SK-N-SH (cell line): ENCODE measurements at regions not wholly inside any gene's neighbourhood (a gene's known extent, or its start where the extent isn't known, plus 50 kb on each side); places are given as distances from the start of the nearest gene placed in this dataset.

Experiments
- CTCF ChIA-PET: fragments of 300-600, 350-600 bp; formaldehyde crosslinking; extraction: SDS; loops from one replicate; lab custom pipeline; 2021; lab: Yijun Ruan, JAX
- POLR2A ChIA-PET: fragments of 350-600 bp; sonication (Branson Sonifier 250); formaldehyde crosslinking; extraction: SDS; loops from one replicate; lab custom pipeline; 2020; ENCODE audit warnings: antibody characterized with exemption, inconsistent platforms; lab: Yijun Ruan, JAX
- DNase-seq: peaks from one replicate; pipeline ENCODE4 v3.0.0; 2012
- H2AFZ ChIP-seq: fragments of 200-600 bp; sonication (generic); 2 replicates; pipeline ENCODE4 v1.8.1; 2016; ENCODE audit warnings: antibody characterized with exemption, mild to moderate bottlenecking, low read depth
- H3F3A ChIP-seq: fragments of 200-600 bp; sonication (generic); replicated peaks from 2 replicates; pipeline ENCODE3; 2016; ENCODE audit warnings: antibody characterized with exemption, mild to moderate bottlenecking; ENCODE audit not compliant: insufficient read depth
- H3K27ac ChIP-seq, 2 experiments: fragments of 200-500 bp in 1 of 2; fragments of 200-600 bp in 1 of 2; sonication (Bioruptor generic) in 1 of 2; sonication (generic), shearing (Covaris generic) in 1 of 2; 2 replicates each; pipeline versions ENCODE4 v1.5.1 to v1.6.1; 2014 to 2016; ENCODE audit warnings: low read depth in 2 of 2, inconsistent platforms in 1 of 2, low read length in 1 of 2, mild to moderate bottlenecking in 1 of 2, mixed read lengths in 1 of 2
- H3K27me3 ChIP-seq: fragments of 200-600 bp; sonication (generic), shearing (Covaris generic); 2 replicates; pipeline ENCODE4 v1.6.1; 2016; ENCODE audit warnings: mixed run types; ENCODE audit not compliant: insufficient read depth
- H3K36me3 ChIP-seq, 2 experiments: fragments of 200-500 bp in 1 of 2; fragments of 200-600 bp in 1 of 2; sonication (Bioruptor generic) in 1 of 2; sonication (generic) in 1 of 2; replicated peaks in 1 of 2; 2 replicates each; pipeline versions ENCODE3 to v1.5.1; 2014 to 2016; ENCODE audit warnings: low read length in 1 of 2, mild to moderate bottlenecking in 1 of 2; ENCODE audit not compliant: insufficient read depth in 2 of 2, control insufficient read depth in 1 of 2
- H3K4me1 ChIP-seq, 2 experiments: fragments of 200-500 bp in 1 of 2; fragments of 200-600 bp in 1 of 2; sonication (Bioruptor generic) in 1 of 2; sonication (generic), shearing (Covaris generic) in 1 of 2; 2 replicates each; pipeline versions ENCODE4 v1.5.1 to v1.6.1; 2014 to 2016; ENCODE audit warnings: low read depth in 1 of 2, low read length in 1 of 2, mixed run types in 1 of 2; ENCODE audit not compliant: insufficient read depth in 2 of 2, control insufficient read depth in 1 of 2
- H3K4me2 ChIP-seq: fragments of 200-600 bp; sonication (generic), shearing (Covaris generic); 2 replicates; pipeline ENCODE4 v1.6.1; 2017; ENCODE audit warnings: mixed run types
- H3K4me3 ChIP-seq, 2 experiments: fragments of 200-500 bp in 1 of 2; fragments of 200-600 bp in 1 of 2; sonication (Bioruptor generic) in 1 of 2; sonication (generic), shearing (Covaris generic) in 1 of 2; 2 replicates each; pipeline versions ENCODE4 v1.5.1 to v1.8.1; 2014 to 2016; ENCODE audit warnings: low read depth in 2 of 2, inconsistent platforms in 1 of 2, low read length in 1 of 2, mild to moderate bottlenecking in 1 of 2, mixed read lengths in 1 of 2, moderate library complexity in 1 of 2
- H3K79me2 ChIP-seq: fragments of 200-600 bp; sonication (generic); 2 replicates; pipeline ENCODE4 v1.8.1; 2017; ENCODE audit warnings: mild to moderate bottlenecking; ENCODE audit not compliant: insufficient read depth
- H3K9ac ChIP-seq: fragments of 200-600 bp; sonication (generic); 2 replicates; pipeline ENCODE4 v1.6.1; 2017; ENCODE audit warnings: mixed run types
- H3K9me2 ChIP-seq: fragments of 200-600 bp; sonication (generic); 2 replicates; pipeline ENCODE4 v1.6.1; 2017; ENCODE audit warnings: mixed run types
- H3K9me3 ChIP-seq: fragments of 200-600 bp; sonication (generic); 2 replicates; pipeline ENCODE4 v1.6.1; 2017; ENCODE audit warnings: mixed run types, mild to moderate bottlenecking, moderate library complexity
- H4K20me1 ChIP-seq: fragments of 200-600 bp; sonication (generic); 2 replicates; pipeline ENCODE4 v1.6.1; 2017; ENCODE audit warnings: mild to moderate bottlenecking, mixed run types; ENCODE audit not compliant: insufficient read depth
- CTCF ChIP-seq: fragments of 200-600 bp; sonication (generic); IDR thresholded peaks from 2 replicates; pipeline ENCODE4 v1.6.1; 2017; ENCODE audit warnings: antibody characterized with exemption, mild to moderate bottlenecking, moderate library complexity
- ELF1 ChIP-seq: IDR thresholded peaks from 2 replicates; pipeline ENCODE4 v1.4.0; 2012
- EP300 ChIP-seq, 2 experiments: IDR thresholded peaks; 2 replicates each; pipeline versions ENCODE4 v1.4.0 to v1.6.1; 2012; ENCODE audit warnings: borderline replicate concordance in 1 of 2, low read depth in 1 of 2, low read length in 1 of 2
- EZH2phosphoT487 ChIP-seq: fragments of 200-600 bp; sonication (generic); IDR thresholded peaks from 2 replicates; pipeline ENCODE4 v1.6.1; 2017; ENCODE audit warnings: low read depth, mixed run types, mild to moderate bottlenecking, antibody characterized with exemption, moderate library complexity, borderline replicate concordance
- FOXJ3 ChIP-seq: sonication (generic); formaldehyde crosslinking; IDR thresholded peaks from 2 replicates; pipeline ENCODE4 v1.5.1; 2020; ENCODE audit warnings: mild to moderate bottlenecking, missing genetic modification reagents
- GABPA ChIP-seq: IDR thresholded peaks from 2 replicates; pipeline ENCODE4 v1.4.0; 2012; ENCODE audit warnings: low read depth, mild to moderate bottlenecking
- IRF3 ChIP-seq: fragments of 150-350 bp; IDR thresholded peaks from 2 replicates; pipeline ENCODE4 v1.6.1; 2016; ENCODE audit warnings: mild to moderate bottlenecking, low read depth, low read length
- MAX ChIP-seq: IDR thresholded peaks from 2 replicates; pipeline ENCODE4 v1.4.0; 2012; ENCODE audit warnings: low read depth
- NRF1 ChIP-seq: IDR thresholded peaks from 2 replicates; pipeline ENCODE4 v1.6.1; 2012; ENCODE audit warnings: low read depth, mild to moderate bottlenecking, low read length
- POLR2AphosphoS5 ChIP-seq: IDR thresholded peaks from 2 replicates; pipeline ENCODE4 v1.6.1; 2012; ENCODE audit warnings: low read depth, low read length
- RAD21 ChIP-seq: IDR thresholded peaks from 2 replicates; pipeline ENCODE4 v1.6.1; 2012; ENCODE audit warnings: mild to moderate bottlenecking, low read length
- RCOR1 ChIP-seq: fragments of 150-350 bp; IDR thresholded peaks from 2 replicates; pipeline ENCODE4 v1.6.1; 2017; ENCODE audit warnings: antibody characterized with exemption, low read length
- RXRA ChIP-seq: IDR thresholded peaks from 2 replicates; pipeline ENCODE4 v1.4.0; 2012; ENCODE audit warnings: low read depth, mild to moderate bottlenecking, borderline replicate concordance
- SIN3A ChIP-seq: IDR thresholded peaks from 2 replicates; pipeline ENCODE4 v1.6.1; 2012; ENCODE audit warnings: low read depth, mild to moderate bottlenecking, low read length, moderate library complexity, borderline replicate concordance
- SMC3 ChIP-seq: IDR thresholded peaks from 2 replicates; pipeline ENCODE4 v1.6.1; 2012; ENCODE audit warnings: low read depth, low read length, improper control_type of control experiment
- TEAD4 ChIP-seq: IDR thresholded peaks from 2 replicates; pipeline ENCODE4 v1.4.0; 2012; ENCODE audit warnings: mild to moderate bottlenecking, borderline replicate concordance; ENCODE audit not compliant: insufficient read depth
- USF1 ChIP-seq: IDR thresholded peaks from 2 replicates; pipeline ENCODE4 v1.4.0; 2012; ENCODE audit warnings: low read depth, borderline replicate concordance
- USF2 ChIP-seq: fragments of 150-350 bp; IDR thresholded peaks from 2 replicates; pipeline ENCODE4 v1.6.1; 2017; ENCODE audit warnings: antibody characterized with exemption, low read length, low read depth, borderline replicate concordance
- YY1 ChIP-seq: IDR thresholded peaks from 2 replicates; pipeline ENCODE4 v1.4.0; 2012; ENCODE audit warnings: low read depth, mild to moderate bottlenecking
- WGBS: methylation state at CpG from one replicate; pipeline ENCODE4 v1.1.6; 2017; ENCODE audit warnings: low lambda C conversion rate; 5-methylcytosine and 5-hydroxymethylcytosine counted together
- TF ChIP-seq, protein P1 (sequence below): IDR thresholded peaks from 2 replicates; pipeline ENCODE4; 2012
- TF ChIP-seq, protein P2 (sequence below): IDR thresholded peaks from 2 replicates; pipeline ENCODE4 v1.4.0; 2012; ENCODE audit warnings: low read depth, borderline replicate concordance

- TF ChIP-seq USF1 (no peak), SMC3 (no peak), RCOR1 (no peak), EZH2phosphoT487 (no peak), NRF1 (no peak)
- TF ChIP-seq, all 33 proteins: peak for 0
Measured at GRCh38 chr1:82215853-82216175, 415.1 kb downstream of the ADGRL2 start (continued).

- Histone ChIP-seq H4K20me1 (no peaks in the 10 kb centered on the region), H3K27ac (no peak overlapping the region), H3K4me1 (no peaks in the 10 kb centered on the region), H3K9me3 (no peaks in the 10 kb centered on the region), H2AFZ (no peak overlapping the region), H3F3A (no peaks in the 10 kb centered on the region), H3K9ac (no peak overlapping the region), H3K36me3 (no peaks in the 10 kb centered on the region), H3K4me3 (no peak overlapping the region), H3K4me2 (no peak overlapping the region), H3K27me3 (no peaks in the 10 kb centered on the region), H3K79me2 (no peaks in the 10 kb centered on the region), H3K9me2 (no peaks in the 10 kb centered on the region)
- TF ChIP-seq FOXJ3 (CRISPR knock-in tag) (no peak), USF1 (no peak), SMC3 (no peak), POLR2AphosphoS5 (no peak), SIN3A (no peak), CTCF (no peak), RXRA (no peak), USF2 (no peak), RCOR1 (no peak), MAX (no peak), EP300 (IDR thresholded peaks at IDR 0.05; ENCODE audit: borderline replicate concordance in 1 of 2, low read depth in 1 of 2, low read length in 1 of 2) (no peak), RAD21 (no peak), IRF3 (no peak), YY1 (no peak), ELF1 (no peak), GABPA (no peak), TEAD4 (no peak)
- TF ChIP-seq, protein P1, sequence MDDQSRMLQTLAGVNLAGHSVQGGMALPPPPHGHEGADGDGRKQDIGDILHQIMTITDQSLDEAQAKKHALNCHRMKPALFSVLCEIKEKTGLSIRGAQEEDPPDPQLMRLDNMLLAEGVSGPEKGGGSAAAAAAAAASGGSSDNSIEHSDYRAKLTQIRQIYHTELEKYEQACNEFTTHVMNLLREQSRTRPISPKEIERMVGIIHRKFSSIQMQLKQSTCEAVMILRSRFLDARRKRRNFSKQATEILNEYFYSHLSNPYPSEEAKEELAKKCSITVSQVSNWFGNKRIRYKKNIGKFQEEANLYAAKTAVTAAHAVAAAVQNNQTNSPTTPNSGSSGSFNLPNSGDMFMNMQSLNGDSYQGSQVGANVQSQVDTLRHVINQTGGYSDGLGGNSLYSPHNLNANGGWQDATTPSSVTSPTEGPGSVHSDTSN: no peak
- TF ChIP-seq, protein P2, sequence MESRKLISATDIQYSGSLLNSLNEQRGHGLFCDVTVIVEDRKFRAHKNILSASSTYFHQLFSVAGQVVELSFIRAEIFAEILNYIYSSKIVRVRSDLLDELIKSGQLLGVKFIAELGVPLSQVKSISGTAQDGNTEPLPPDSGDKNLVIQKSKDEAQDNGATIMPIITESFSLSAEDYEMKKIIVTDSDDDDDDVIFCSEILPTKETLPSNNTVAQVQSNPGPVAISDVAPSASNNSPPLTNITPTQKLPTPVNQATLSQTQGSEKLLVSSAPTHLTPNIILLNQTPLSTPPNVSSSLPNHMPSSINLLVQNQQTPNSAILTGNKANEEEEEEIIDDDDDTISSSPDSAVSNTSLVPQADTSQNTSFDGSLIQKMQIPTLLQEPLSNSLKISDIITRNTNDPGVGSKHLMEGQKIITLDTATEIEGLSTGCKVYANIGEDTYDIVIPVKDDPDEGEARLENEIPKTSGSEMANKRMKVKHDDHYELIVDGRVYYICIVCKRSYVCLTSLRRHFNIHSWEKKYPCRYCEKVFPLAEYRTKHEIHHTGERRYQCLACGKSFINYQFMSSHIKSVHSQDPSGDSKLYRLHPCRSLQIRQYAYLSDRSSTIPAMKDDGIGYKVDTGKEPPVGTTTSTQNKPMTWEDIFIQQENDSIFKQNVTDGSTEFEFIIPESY: no peak
- DNase-seq: no peak
- POLR2A ChIA-PET: no interaction called here
- 61% methylated on average over 11 of the region's 11 CpGs for WGBS
- CTCF ChIA-PET: no interaction called here
Measured at GRCh38 chr1:82215056-82215852, 414.5 kb downstream of the ADGRL2 start.
